ENCODE measurements at regions not wholly inside any gene's neighbourhood (a gene's known extent, or its start where the extent isn't known, plus 50 kb on each side); places are given as distances from the start of the nearest gene placed in this dataset.

- DNase-seq, result no peak
These were observed 341.8 kb downstream of the LMX1A start for GRCh38 chr1:165014753-165015152.

GRCh38 chr1:165011991-165012531, 344.5 kb downstream of the LMX1A start:
- DNase-seq, result no peak

- no peak for DNase-seq
These were observed 345.3 kb downstream of the LMX1A start for GRCh38 chr1:165011186-165011585.

- DNase-seq, result no peak
These were observed 346.0 kb downstream of the LMX1A start for GRCh38 chr1:165010418-165011070.

GRCh38 chr1:165006831-165007230, 349.7 kb downstream of the LMX1A start:
- DNase-seq, result no peak

- no peak for DNase-seq
These were observed 357.4 kb downstream of the LMX1A start for GRCh38 chr1:164999146-164999545.

- no peak for DNase-seq
These were observed 364.7 kb downstream of the LMX1A start for GRCh38 chr1:164991763-164992314.

- no peak for DNase-seq
These were observed 373.4 kb downstream of the LMX1A start for GRCh38 chr1:164983023-164983650.

GRCh38 chr1:164982545-164982944, 374.0 kb downstream of the LMX1A start:
- no peak for DNase-seq

- no peak for DNase-seq
These were observed 379.0 kb downstream of the LMX1A start for GRCh38 chr1:164977561-164977960.

GRCh38 chr1:164971921-164972415, 384.5 kb downstream of the LMX1A start:
- DNase-seq, result no peak

GRCh38 chr1:164971391-164971790, 385.1 kb downstream of the LMX1A start:
- no peak for DNase-seq

GRCh38 chr1:164969253-164969652, 387.3 kb downstream of the LMX1A start:
- no peak for DNase-seq

- DNase-seq, result no peak
These were observed 389.2 kb downstream of the LMX1A start for GRCh38 chr1:164967300-164967699.

- no peak for DNase-seq
These were observed 394.8 kb downstream of the LMX1A start for GRCh38 chr1:164961715-164962114.

- no peak for DNase-seq
These were observed 397.3 kb downstream of the LMX1A start for GRCh38 chr1:164958982-164959768.

GRCh38 chr1:164953815-164954214, 394.8 kb downstream of the PBX1 start:
- DNase-seq, result no peak

- DNase-seq, result no peak
These were observed 394.1 kb downstream of the PBX1 start for GRCh38 chr1:164953098-164953497.

- DNase-seq, result no peak
These were observed 392.5 kb downstream of the PBX1 start for GRCh38 chr1:164951508-164951907.

- DNase-seq, result no peak
These were observed 391.6 kb downstream of the PBX1 start for GRCh38 chr1:164950541-164950986.

- DNase-seq, result no peak
These were observed 390.9 kb downstream of the PBX1 start for GRCh38 chr1:164949771-164950471.

GRCh38 chr1:164948101-164948500, 389.1 kb downstream of the PBX1 start:
- no peak for DNase-seq

- DNase-seq, result no peak
These were observed 378.3 kb downstream of the PBX1 start for GRCh38 chr1:164937291-164937690.

Measured in activated CD4-positive, alpha-beta T cell treated with anti-CD3 and anti-CD28 coated beads, Interleukin-10, Interleukin-2, amounts not matched to agents 100 ng/mL and 50 ng/mL, durations not matched to agents 16 hours and 8 hours (primary cell).